ENCODE measurements at regions not wholly inside any gene's neighbourhood (a gene's known extent, or its start where the extent isn't known, plus 50 kb on each side); places are given as distances from the start of the nearest gene placed in this dataset.

- H3K4me3 ChIP-seq (replicated peaks; ENCODE audit: insufficient read depth, low read length) = no peak overlapping the region
- DNase-seq (ENCODE audit: low read depth in 1 of 2, low spot score in 1 of 2) = no peak
- H3K27ac ChIP-seq (replicated peaks) = no peak overlapping the region
- TF ChIP-seq GABPA (IDR thresholded peaks at IDR 0.05; ENCODE audit: low read depth) = no peak
- TF ChIP-seq, protein P1, sequence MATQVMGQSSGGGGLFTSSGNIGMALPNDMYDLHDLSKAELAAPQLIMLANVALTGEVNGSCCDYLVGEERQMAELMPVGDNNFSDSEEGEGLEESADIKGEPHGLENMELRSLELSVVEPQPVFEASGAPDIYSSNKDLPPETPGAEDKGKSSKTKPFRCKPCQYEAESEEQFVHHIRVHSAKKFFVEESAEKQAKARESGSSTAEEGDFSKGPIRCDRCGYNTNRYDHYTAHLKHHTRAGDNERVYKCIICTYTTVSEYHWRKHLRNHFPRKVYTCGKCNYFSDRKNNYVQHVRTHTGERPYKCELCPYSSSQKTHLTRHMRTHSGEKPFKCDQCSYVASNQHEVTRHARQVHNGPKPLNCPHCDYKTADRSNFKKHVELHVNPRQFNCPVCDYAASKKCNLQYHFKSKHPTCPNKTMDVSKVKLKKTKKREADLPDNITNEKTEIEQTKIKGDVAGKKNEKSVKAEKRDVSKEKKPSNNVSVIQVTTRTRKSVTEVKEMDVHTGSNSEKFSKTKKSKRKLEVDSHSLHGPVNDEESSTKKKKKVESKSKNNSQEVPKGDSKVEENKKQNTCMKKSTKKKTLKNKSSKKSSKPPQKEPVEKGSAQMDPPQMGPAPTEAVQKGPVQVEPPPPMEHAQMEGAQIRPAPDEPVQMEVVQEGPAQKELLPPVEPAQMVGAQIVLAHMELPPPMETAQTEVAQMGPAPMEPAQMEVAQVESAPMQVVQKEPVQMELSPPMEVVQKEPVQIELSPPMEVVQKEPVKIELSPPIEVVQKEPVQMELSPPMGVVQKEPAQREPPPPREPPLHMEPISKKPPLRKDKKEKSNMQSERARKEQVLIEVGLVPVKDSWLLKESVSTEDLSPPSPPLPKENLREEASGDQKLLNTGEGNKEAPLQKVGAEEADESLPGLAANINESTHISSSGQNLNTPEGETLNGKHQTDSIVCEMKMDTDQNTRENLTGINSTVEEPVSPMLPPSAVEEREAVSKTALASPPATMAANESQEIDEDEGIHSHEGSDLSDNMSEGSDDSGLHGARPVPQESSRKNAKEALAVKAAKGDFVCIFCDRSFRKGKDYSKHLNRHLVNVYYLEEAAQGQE (IDR thresholded peaks at IDR 0.05; ENCODE audit: insufficient replicate concordance, low read depth) = no peak
- no peak for TF ChIP-seq CTCF (IDR thresholded peaks at IDR 0.05; ENCODE audit: insufficient read depth, low read length)
- TF ChIP-seq POLR2AphosphoS5 (IDR thresholded peaks at IDR 0.05; ENCODE audit: low read depth) = no peak
- no peaks in the 10 kb centered on the region for H3K27me3 ChIP-seq (ENCODE audit: insufficient read depth, poor library complexity, severe bottlenecking)
Observed at GRCh38 chr16:77555126-77555525, 120.3 kb upstream of the ADAMTS18 start.

- no peak overlapping the region for H3K27ac ChIP-seq (replicated peaks)
- DNase-seq (ENCODE audit: low read depth in 1 of 2, low spot score in 1 of 2) = no peak
Observed at GRCh38 chr16:77555791-77556190, 121.0 kb upstream of the ADAMTS18 start.

GRCh38 chr16:77556201-77556873 lies 121.5 kb upstream of the ADAMTS18 start:
- no peak overlapping the region for H3K4me3 ChIP-seq (replicated peaks; ENCODE audit: insufficient read depth, low read length)
- no peak for DNase-seq (ENCODE audit: low read depth in 1 of 2, low spot score in 1 of 2)
- no peak overlapping the region for H3K27ac ChIP-seq (replicated peaks)
- no peaks in the 10 kb centered on the region for H3K27me3 ChIP-seq (ENCODE audit: insufficient read depth, poor library complexity, severe bottlenecking)
- TF ChIP-seq CTCF (IDR thresholded peaks at IDR 0.05; ENCODE audit: insufficient read depth, low read length) = no peak
- TF ChIP-seq, protein P1 (IDR thresholded peaks at IDR 0.05; ENCODE audit: insufficient replicate concordance, low read depth) = no peak
- TF ChIP-seq GABPA (IDR thresholded peaks at IDR 0.05; ENCODE audit: low read depth) = no peak
- no peak for TF ChIP-seq SPI1 (IDR thresholded peaks at IDR 0.05; ENCODE audit: borderline replicate concordance, low read depth)
- TF ChIP-seq POLR2AphosphoS5 (IDR thresholded peaks at IDR 0.05; ENCODE audit: low read depth) = no peak

More at GRCh38 chr16:77555791-77556190, 121.0 kb upstream of the ADAMTS18 start:
- Histone ChIP-seq H3K27me3 (ENCODE audit: insufficient read depth, poor library complexity, severe bottlenecking) (no peaks in the 10 kb centered on the region), H3K4me3 (replicated peaks; ENCODE audit: insufficient read depth, low read length) (no peak overlapping the region)
- TF ChIP-seq POLR2AphosphoS5 (IDR thresholded peaks at IDR 0.05; ENCODE audit: low read depth) = no peak
- TF ChIP-seq, protein P1 (IDR thresholded peaks at IDR 0.05; ENCODE audit: insufficient replicate concordance, low read depth) = no peak

Data from HL-60 (cell line).